Sigmoid colon (tissue), 4 donors: ENCODE measurements at regions not wholly inside any gene's neighbourhood (a gene's known extent, or its start where the extent isn't known, plus 50 kb on each side); places are given as distances from the start of the nearest gene placed in this dataset.

Experiments used
- CTCF ChIP-seq, 4 experiments: fragments of 450-650 bp in 3 of 4; fragments of 200-600 bp in 1 of 4; IDR thresholded peaks; one replicate each; pipeline ENCODE4 v1.5.1; 2016 to 2019; ENCODE audit warnings: antibody characterized with exemption in 4 of 4, mild to moderate bottlenecking in 3 of 4, moderate library complexity in 2 of 4
- EP300 ChIP-seq, 4 donors: sonication (generic); formaldehyde crosslinking; IDR thresholded peaks; one replicate each; pipeline ENCODE4 v1.6.1; 2017; ENCODE audit warnings: antibody characterized with exemption in 4 of 4
- POLR2A ChIP-seq, 2 donors: fragments of 450-650 bp; IDR thresholded peaks; one replicate each; pipeline ENCODE4 v1.6.1; 2016; ENCODE audit warnings: antibody characterized with exemption in 2 of 2, mild to moderate bottlenecking in 2 of 2, moderate library complexity in 2 of 2
- POLR2AphosphoS5 ChIP-seq, 4 donors: sonication (generic); formaldehyde crosslinking; IDR thresholded peaks; one replicate each; pipeline ENCODE4 v1.6.1; 2017; ENCODE audit warnings: antibody characterized with exemption in 4 of 4

DNA sequence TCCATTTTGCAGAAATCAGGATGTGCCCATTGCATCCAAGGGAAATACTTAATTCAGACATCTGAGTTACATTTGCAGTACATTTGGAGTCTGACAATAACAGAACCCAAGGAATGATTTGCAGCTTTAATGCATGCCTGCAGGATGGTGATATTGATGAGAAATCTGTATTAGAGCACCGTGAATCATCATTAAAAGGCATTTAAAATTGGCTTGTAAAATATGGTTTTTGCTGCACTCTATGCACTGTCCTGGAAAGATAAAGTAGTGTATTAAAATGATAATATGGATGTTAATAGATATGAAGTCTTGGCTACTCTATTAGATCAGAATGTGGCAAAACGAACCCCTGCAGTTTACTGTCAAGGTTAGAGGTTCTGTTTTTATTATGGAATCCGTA lies 556.9 kb downstream of the MAT2B start:
- no peak for TF ChIP-seq CTCF (IDR thresholded peaks at IDR 0.05)
- no peak for TF ChIP-seq POLR2A (IDR thresholded peaks at IDR 0.05)
- TF ChIP-seq POLR2AphosphoS5 (IDR thresholded peaks at IDR 0.05): no peak
- no peak for TF ChIP-seq EP300 (IDR thresholded peaks at IDR 0.05)
